PC-9 (cell line): ENCODE measurements at regions not wholly inside any gene's neighbourhood (a gene's known extent, or its start where the extent isn't known, plus 50 kb on each side); places are given as distances from the start of the nearest gene placed in this dataset.

ENCODE experiments used
- BruUV-seq: library from RNA; stranded (reverse); fragments of 400-500 nt; replicated peaks from 2 replicates; lab custom pipeline; 2021; lab: Mats Ljungman, UMichigan
- CTCF ChIA-PET: fragments of 300-600 bp; sonication (Branson Sonifier 250); formaldehyde crosslinking; loops from one replicate; lab custom pipeline; 2022; ENCODE audit warnings: antibody characterized with exemption; lab: Charles Lee
- POLR2A ChIA-PET: fragments of 300-600 bp; sonication (Branson Sonifier 250); formaldehyde crosslinking; loops from one replicate; lab custom pipeline; 2022; ENCODE audit warnings: antibody characterized with exemption; ENCODE audit not compliant: unreplicated experiment; lab: Charles Lee
- DNase-seq, 2 experiments: peaks; one replicate each; pipeline versions ENCODE4 v3.0.0 to v3.0.0-alpha.2; 2015 to 2022; ENCODE audit warnings: mixed read lengths in 1 of 2
- H2AFZ ChIP-seq: fragments of 200-600 bp; sonication (generic); 2 replicates; pipeline ENCODE4 v1.8.1; 2017; ENCODE audit warnings: antibody characterized with exemption
- H3F3A ChIP-seq: fragments of 200-600 bp; sonication (generic); 2 replicates; pipeline ENCODE4 v1.8.1; 2017; ENCODE audit warnings: antibody characterized with exemption, mild to moderate bottlenecking, low read depth; ENCODE audit not compliant: insufficient read depth
- H3K27ac ChIP-seq: fragments of 200-600 bp; sonication (generic); 2 replicates; pipeline ENCODE4 v1.6.1; 2016; ENCODE audit warnings: mixed run types
- H3K27me3 ChIP-seq: fragments of 200-600 bp; sonication (generic); 2 replicates; pipeline ENCODE4 v1.6.1; 2016; ENCODE audit warnings: low read depth, mixed run types; ENCODE audit not compliant: insufficient read depth
- H3K36me3 ChIP-seq: fragments of 200-600 bp; sonication (generic); 2 replicates; pipeline ENCODE4 v1.6.1; 2016; ENCODE audit warnings: low read depth, mixed run types
- H3K4me1 ChIP-seq: fragments of 200-600 bp; sonication (generic); replicated peaks from 2 replicates; pipeline ENCODE4 v1.6.1; 2016; ENCODE audit warnings: mixed run types; ENCODE audit not compliant: insufficient read depth
- H3K4me2 ChIP-seq: fragments of 200-600 bp; sonication (generic); 2 replicates; pipeline ENCODE4 v1.6.1; 2017; ENCODE audit warnings: mixed run types
- H3K4me3 ChIP-seq: fragments of 200-600 bp; sonication (generic); 2 replicates; pipeline ENCODE4 v1.6.1; 2016; ENCODE audit warnings: mixed run types
- H3K79me2 ChIP-seq: fragments of 200-600 bp; sonication (generic); 2 replicates; pipeline ENCODE4 v1.6.1; 2017; ENCODE audit warnings: low read depth, mixed run types
- H3K9me2 ChIP-seq: fragments of 200-600 bp; sonication (generic); 2 replicates; pipeline ENCODE4 v1.8.1; 2017; ENCODE audit warnings: mild to moderate bottlenecking; ENCODE audit not compliant: insufficient read depth
- H3K9me3 ChIP-seq: fragments of 200-600 bp; sonication (generic); 2 replicates; pipeline ENCODE4 v1.8.1; 2016; ENCODE audit warnings: low read depth; ENCODE audit not compliant: insufficient read depth
- H4K20me1 ChIP-seq: fragments of 200-600 bp; sonication (generic); 2 replicates; pipeline ENCODE4 v1.8.1; 2017; ENCODE audit not compliant: insufficient read depth
- CTCF ChIP-seq: fragments of 200-600 bp; sonication (generic); conservative IDR thresholded peaks from 2 replicates; pipeline ENCODE4 v1.6.1; 2017; ENCODE audit warnings: mixed run types, antibody characterized with exemption, mild to moderate bottlenecking, moderate library complexity
- EZH2 ChIP-seq: fragments of 200-600 bp; sonication (generic); IDR thresholded peaks from 2 replicates; pipeline ENCODE4 v1.8.0; 2017; ENCODE audit warnings: antibody characterized with exemption, low read depth
- intact Hi-C: fragments of 100-400 bp; cut with micrococcal nuclease; formaldehyde crosslinking; loops from one replicate; pipeline ENCODE4 v1.10.0; 2022; ENCODE audit not compliant: unreplicated experiment

- H3K9me2 ChIP-seq = no peaks in the 10 kb centered on the region
- DNase-seq = no peak
- intact Hi-C loops = no loop called here
- no TSS peak for BruUV-seq
- no peaks in the 10 kb centered on the region for H3K79me2 ChIP-seq
- no peaks in the 10 kb centered on the region for H4K20me1 ChIP-seq
- H3K4me3 ChIP-seq = no peak overlapping the region
- CTCF ChIA-PET = no interaction called here
- POLR2A ChIA-PET = no interaction called here
- H2AFZ ChIP-seq = no peak overlapping the region
- H3F3A ChIP-seq = no peaks in the 10 kb centered on the region
- no peak for TF ChIP-seq CTCF
- TF ChIP-seq EZH2 = no peak
- H3K4me2 ChIP-seq = no peak overlapping the region
- H3K36me3 ChIP-seq = no peaks in the 10 kb centered on the region
- H3K9me3 ChIP-seq = no peaks in the 10 kb centered on the region
- H3K4me1 ChIP-seq = no peaks in the 10 kb centered on the region
- H3K27ac ChIP-seq = no peak overlapping the region
- H3K27me3 ChIP-seq = no peaks in the 10 kb centered on the region
Observed at GRCh38 chr4:152073351-152074087, 312.7 kb upstream of the GATB start.

- H3K9me3 ChIP-seq = no peaks in the 10 kb centered on the region
- TF ChIP-seq CTCF (no peak), EZH2 (no peak)
- CTCF ChIA-PET = no interaction called here
- no peaks in the 10 kb centered on the region for H3K36me3 ChIP-seq
- intact Hi-C loops = no loop called here
- no peak overlapping the region for H3K4me3 ChIP-seq
- no peak for DNase-seq
- no peaks in the 10 kb centered on the region for H3K4me1 ChIP-seq
- no peak overlapping the region for H2AFZ ChIP-seq
- no peak overlapping the region for H3K4me2 ChIP-seq
- H4K20me1 ChIP-seq = no peaks in the 10 kb centered on the region
- no TSS peak for BruUV-seq
- H3K27ac ChIP-seq = no peak overlapping the region
- H3F3A ChIP-seq = no peaks in the 10 kb centered on the region
- no peaks in the 10 kb centered on the region for H3K9me2 ChIP-seq
- no peaks in the 10 kb centered on the region for H3K27me3 ChIP-seq
- POLR2A ChIA-PET = no interaction called here
- H3K79me2 ChIP-seq = no peaks in the 10 kb centered on the region
Observed at GRCh38 chr4:152072906-152073305, 312.1 kb upstream of the GATB start.

DNA sequence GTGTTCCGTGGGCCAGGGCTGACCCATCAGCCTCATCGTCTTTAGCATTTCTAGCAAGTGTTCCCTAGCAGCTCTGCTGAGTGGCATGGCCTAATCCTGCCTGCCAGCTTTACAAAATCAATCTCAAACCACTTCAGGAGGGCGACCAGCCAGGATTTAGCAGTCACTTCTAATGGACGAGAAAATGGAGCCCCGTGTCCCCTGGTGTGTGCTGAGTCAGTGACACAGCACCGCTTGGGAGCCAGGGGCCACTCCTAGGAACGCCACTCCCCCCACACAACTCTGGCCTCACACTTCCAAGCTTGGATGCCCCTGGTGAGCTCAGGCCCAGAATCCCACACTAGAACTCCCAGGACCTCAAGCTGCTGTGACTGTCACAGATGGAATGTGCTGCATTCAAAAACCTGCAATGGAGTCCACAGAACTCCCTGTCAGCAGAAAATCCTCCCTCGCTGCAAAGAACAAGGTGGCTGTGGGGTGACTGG is 311.2 kb upstream of the GATB start:
- H3K36me3 ChIP-seq = no peaks in the 10 kb centered on the region
- H3K4me2 ChIP-seq = no peak overlapping the region
- CTCF ChIA-PET = interaction anchor here (0.7 kb wide), 1 partner anchor 278 kb away, joined by 3 read pairs; no protein-coding TSS in a partner anchor
- H3K4me1 ChIP-seq = no peaks in the 10 kb centered on the region
- H3K79me2 ChIP-seq = no peaks in the 10 kb centered on the region
- intact Hi-C loops = no loop called here
- no peak overlapping the region for H2AFZ ChIP-seq
- BruUV-seq = no TSS peak
- H4K20me1 ChIP-seq = no peaks in the 10 kb centered on the region
- H3K27me3 ChIP-seq = no peaks in the 10 kb centered on the region
- POLR2A ChIA-PET = interaction anchor here (0.6 kb wide), 1 partner anchor 1059 kb away, joined by 9 read pairs; no protein-coding TSS in a partner anchor
- no peaks in the 10 kb centered on the region for H3F3A ChIP-seq
- DNase-seq = no peak
- no peak for TF ChIP-seq EZH2
- TF ChIP-seq CTCF = no peak
- H3K27ac ChIP-seq = no peak overlapping the region
- no peaks in the 10 kb centered on the region for H3K9me3 ChIP-seq
- H3K4me3 ChIP-seq = no peak overlapping the region
- H3K9me2 ChIP-seq = no peaks in the 10 kb centered on the region
